KOPT-K1 (cell line): ENCODE measurements at regions not wholly inside any gene's neighbourhood (a gene's known extent, or its start where the extent isn't known, plus 50 kb on each side); places are given as distances from the start of the nearest gene placed in this dataset.

Experiments
- H3K27ac ChIP-seq: fragments of 200-600 bp; sonication (generic); 2 replicates; pipeline ENCODE4 v1.5.1; 2016; ENCODE audit warnings: antibody characterized with exemption, mild to moderate bottlenecking, low read depth, low read length; ENCODE audit not compliant: poor library complexity, severe bottlenecking
- H3K36me3 ChIP-seq: fragments of 200-600 bp; sonication (generic); 2 replicates; pipeline ENCODE4 v1.5.1; 2017; ENCODE audit warnings: antibody characterized with exemption, mild to moderate bottlenecking, low read length, moderate library complexity; ENCODE audit not compliant: insufficient read depth
- H3K9me3 ChIP-seq: fragments of 200-600 bp; sonication (generic); 2 replicates; pipeline ENCODE4 v1.5.1; 2017; ENCODE audit warnings: antibody characterized with exemption, low read length, mild to moderate bottlenecking; ENCODE audit not compliant: insufficient read depth, poor library complexity, severe bottlenecking

DNA sequence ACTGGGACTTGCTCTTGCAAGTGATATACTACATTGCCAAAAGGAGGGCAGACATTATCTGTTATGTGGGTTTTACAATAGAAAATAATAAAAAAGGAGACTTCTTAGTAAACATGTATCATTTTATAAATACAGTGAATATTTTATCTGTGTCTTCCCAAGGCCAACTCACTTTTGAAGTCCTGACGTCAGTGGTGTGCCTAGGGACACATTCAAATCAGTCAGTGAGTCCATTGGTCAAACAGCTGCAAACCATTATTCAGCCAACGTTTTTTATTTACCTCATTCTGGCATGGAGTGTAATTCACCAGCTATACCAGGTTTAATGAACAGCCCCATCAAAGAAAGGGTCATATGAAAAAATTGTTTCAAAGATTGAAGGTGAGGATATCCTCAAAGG, 263.7 kb downstream of the IPMK start:
- H3K36me3 ChIP-seq = no peaks in the 10 kb centered on the region
- no peaks in the 10 kb centered on the region for H3K9me3 ChIP-seq
- no peak overlapping the region for H3K27ac ChIP-seq

DNA sequence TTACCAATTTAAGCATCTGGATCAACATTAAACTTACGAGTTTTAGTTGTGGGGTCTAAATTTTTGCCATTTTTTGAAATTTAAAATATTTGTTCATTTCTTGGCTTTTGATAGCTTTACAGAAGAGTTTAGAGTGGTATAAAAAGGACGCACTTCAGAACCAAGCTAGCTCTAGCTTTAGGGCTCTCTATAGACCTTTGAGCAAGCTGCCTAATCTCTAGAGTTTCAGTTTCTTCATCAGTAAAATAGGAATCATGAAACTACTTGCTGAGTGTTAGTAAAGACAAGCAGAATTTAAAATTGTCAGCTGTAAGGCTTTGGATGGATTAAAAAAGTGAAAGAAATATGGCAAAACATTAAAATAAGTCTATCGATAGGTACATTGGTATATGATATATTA, 266.5 kb downstream of the IPMK start:
- Histone ChIP-seq H3K27ac (no peak overlapping the region), H3K36me3 (no peaks in the 10 kb centered on the region), H3K9me3 (no peaks in the 10 kb centered on the region)

DNA sequence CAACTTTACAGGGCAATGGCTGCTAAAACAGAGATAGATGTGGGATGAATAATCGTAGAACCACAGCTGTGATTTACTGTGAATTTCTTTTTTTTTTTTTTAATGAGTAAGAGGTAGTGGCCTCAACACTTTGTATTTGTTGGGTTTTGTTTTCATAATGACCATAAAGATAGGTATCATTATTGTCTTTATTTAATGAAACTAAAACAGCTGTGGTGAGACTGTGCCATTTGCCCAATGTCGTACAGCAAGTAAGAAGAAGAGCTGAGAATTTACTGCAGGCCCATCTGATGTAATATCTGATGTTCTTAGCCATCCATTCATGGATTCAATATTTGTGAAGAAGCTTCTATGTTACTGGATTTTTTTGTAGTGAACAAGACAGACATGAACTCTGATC, 271.2 kb downstream of the IPMK start:
- Histone ChIP-seq H3K36me3 (no peaks in the 10 kb centered on the region), H3K27ac (no peak overlapping the region)

DNA sequence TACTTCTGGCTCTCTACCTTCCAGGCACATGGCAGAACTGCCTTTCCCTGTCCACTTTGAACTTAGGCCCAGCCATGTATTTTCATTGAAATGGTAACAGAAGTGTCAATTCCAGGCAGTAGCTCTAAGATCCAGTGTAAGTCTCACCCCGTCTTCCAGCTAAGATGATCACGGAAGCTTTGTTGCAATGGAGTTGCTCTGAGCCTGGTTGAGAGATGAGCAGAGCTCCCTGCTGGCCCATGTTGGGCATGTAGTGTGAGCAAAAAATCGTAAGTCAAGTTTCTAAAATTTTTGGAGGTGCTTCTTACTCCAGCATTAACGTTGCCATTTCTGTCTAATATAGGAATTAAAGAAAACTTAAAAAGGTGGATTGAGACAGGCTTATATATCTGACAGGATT, 274.4 kb downstream of the IPMK start:
- H3K9me3 ChIP-seq = no peaks in the 10 kb centered on the region
- no peak overlapping the region for H3K27ac ChIP-seq
- H3K36me3 ChIP-seq = no peaks in the 10 kb centered on the region

More for the DNA sequence above, 271.2 kb downstream of the IPMK start:
- H3K9me3 ChIP-seq = no peaks in the 10 kb centered on the region

DNA sequence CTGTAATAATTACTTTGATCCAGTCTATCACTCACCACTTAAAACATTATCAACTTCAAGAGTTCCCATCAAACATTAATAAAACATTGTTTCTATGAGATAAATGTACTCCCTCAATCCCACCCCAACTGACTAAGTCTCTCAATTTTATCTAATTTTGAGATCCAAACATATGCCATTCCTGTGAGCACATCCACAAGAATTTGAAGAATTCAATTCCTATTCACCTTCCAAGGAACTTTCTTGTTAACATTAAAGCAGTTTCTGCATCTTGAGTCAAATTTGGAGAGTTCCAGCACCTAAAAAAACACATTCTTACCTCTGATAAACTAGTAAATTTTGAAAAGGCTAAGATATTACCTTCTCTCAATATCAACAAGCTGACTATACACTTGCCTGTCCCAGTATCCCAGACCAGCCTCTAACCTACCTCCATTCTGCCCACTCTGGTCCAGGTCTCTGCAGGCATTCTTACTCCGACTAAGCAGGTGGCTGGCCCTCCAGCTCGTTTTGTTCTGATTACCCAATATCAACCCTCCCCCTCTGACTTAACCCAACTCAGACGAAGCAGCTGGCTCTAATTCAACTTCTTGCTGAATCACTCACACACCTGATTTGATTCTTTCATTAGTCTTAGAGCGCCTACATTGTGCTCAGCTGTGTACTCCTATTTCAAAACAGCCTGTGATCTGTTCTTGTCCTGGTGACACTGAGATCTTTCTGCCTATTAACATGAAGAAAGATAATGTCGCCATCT, 275.2 kb downstream of the IPMK start:
- no peaks in the 10 kb centered on the region for H3K9me3 ChIP-seq
- no peak overlapping the region for H3K27ac ChIP-seq
- no peaks in the 10 kb centered on the region for H3K36me3 ChIP-seq

DNA sequence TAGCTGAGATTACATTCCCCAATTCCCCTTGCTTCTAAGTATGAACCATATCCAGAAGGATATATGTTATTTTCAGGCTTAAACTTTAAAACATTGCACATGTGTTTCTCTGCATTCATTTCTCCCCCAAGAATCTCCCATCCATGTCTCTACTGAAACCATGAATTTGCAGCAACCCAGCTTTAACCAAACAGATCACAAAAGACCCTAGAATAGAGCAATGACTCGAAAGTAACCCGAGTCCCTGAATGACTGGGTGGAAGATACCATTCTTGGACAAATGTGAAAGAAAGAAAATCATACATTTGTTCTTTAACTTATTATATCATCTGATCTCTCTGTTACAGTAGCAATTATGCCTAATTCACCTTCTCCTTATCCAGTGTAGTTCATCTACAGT, 278.7 kb downstream of the IPMK start:
- Histone ChIP-seq H3K27ac (no peak overlapping the region), H3K36me3 (no peaks in the 10 kb centered on the region)

DNA sequence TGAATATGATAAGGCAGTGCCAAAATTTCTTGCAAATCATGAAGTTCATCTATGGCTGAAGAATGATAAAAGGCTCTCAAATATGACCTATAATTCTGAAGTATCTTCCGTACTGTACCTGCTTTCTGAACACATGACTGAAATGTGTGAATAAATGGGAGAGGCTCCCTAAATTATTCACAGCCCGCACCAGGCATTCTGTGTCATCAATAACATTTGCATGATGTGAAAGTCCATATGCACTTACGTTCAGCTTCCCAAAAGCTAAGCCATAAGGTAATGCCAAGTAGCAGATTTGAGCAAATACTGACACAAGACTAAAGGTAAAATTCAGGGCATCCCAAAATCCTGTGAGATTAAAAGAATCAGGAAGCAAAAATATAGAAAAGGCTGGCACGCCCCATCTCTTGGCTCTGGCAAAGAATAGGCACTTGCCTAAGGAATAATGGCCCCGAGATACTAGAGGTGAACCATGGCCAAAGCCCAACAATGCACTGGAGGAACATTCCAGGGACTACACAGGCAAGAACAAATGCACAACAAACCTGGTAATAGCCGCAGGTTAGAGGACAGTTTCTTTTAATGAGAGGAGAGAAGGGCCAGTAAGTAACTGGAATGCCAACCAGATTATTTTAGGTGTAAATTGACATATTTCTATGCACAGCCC, 280.5 kb downstream of the IPMK start:
- no peaks in the 10 kb centered on the region for H3K9me3 ChIP-seq
- no peaks in the 10 kb centered on the region for H3K36me3 ChIP-seq

More for the DNA sequence above, 278.7 kb downstream of the IPMK start:
- no peaks in the 10 kb centered on the region for H3K9me3 ChIP-seq

DNA sequence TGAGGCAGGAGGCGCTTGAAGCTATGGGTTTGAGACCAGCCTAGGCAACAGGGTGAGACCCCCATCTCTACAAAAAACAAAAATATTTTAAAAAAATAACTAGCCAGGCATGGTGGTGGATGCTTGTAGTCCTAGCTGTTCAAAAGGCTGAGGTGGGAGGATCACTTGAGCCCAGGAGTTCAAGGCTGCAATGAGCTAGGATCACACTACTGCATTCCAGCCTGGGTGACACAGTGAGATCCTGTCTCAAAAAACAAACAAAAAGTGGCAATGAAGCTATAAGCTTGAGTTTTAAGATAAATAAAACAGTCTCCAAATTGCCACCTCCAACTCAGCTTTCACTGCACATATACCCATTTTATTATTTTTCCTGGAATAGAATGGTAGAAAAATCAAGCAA, 281.3 kb downstream of the IPMK start:
- Histone ChIP-seq H3K36me3 (no peaks in the 10 kb centered on the region), H3K27ac (no peak overlapping the region), H3K9me3 (no peaks in the 10 kb centered on the region)

More for the DNA sequence above, 280.5 kb downstream of the IPMK start:
- H3K27ac ChIP-seq = no peak overlapping the region

DNA sequence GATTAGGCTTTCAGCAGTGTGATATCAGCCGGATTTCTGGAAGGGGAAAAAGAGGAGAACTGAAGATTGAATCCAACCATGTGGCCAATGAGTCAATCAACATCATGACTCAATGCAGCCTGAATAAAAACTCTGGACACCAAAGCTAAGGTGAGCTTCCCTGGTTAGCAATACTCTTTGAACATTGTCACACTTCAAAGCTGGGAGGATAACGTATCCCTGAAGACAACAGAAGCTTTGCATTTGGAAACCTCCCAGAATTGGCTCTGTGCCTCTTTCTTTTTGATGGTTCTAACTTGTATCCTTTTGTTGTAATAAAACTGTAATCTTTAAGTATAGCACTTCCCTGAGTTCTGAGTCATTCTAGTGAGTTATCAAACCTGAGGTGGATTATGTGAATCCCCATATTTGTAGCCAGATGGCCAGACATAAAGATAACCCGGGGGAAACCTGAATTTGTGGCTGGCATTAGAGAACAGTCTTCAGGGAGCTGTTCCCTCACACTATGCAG, 284.4 kb downstream of the IPMK start:
- Histone ChIP-seq H3K36me3 (no peaks in the 10 kb centered on the region), H3K27ac (no peak overlapping the region), H3K9me3 (no peaks in the 10 kb centered on the region)

DNA sequence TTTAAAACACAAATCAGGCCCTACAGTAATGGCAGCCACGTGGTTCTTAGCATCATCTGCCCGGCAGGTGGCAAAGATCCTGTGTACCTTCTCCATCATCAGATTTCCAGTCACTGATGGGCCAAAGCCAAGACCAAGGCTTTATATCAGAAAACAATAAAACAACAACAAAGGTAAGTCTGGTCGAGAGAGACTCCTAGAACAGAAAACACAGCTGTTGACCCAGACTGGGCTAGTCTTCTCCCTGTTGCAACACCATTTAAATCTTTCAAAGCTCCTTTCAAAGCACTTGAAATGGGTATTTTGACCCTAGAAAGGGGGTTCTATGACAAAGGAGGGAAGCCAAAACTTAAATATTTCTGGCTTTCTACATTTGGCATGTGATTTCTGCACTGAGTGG, 285.6 kb downstream of the IPMK start:
- no peak overlapping the region for H3K27ac ChIP-seq
- H3K36me3 ChIP-seq = no peaks in the 10 kb centered on the region
- H3K9me3 ChIP-seq = no peaks in the 10 kb centered on the region

DNA sequence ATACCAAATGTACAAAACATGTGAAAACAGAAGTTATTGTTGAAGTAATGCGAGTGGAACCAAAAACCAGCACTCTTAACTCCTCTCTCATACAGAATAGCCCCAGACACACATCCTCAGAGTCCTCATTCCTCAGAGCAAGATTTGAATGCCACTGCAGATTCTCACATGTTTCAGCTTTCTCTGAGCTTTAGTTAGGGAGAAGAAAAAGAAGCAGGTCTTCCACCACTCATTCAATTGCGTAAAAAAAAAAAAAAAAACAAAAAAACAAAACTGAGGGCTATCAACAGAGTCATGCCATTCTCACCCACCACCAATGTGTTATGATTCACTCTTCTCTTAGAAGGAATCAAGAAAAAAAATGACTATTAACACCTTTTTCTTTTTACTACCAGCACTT, 287.7 kb downstream of the IPMK start:
- Histone ChIP-seq H3K9me3 (no peaks in the 10 kb centered on the region), H3K36me3 (no peaks in the 10 kb centered on the region), H3K27ac (no peak overlapping the region)

DNA sequence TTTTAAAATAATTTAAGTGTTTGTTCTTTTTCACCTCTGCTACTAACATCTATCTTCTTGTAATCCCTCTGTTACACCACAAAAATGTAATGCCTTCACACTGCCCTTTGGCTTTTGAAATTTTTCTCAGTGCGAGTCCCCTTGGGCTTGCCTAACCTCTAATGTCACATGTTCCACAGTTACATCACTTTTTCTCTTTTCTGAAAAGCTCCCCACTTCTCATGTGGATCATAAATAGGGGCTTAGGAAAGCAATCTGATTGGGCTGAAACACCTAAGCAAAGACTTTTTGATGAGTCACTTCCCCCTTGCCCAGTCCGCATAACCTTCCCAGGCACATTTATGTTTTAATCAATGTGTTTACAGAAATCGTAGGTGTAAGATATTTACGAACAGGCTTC, 288.2 kb downstream of the IPMK start:
- Histone ChIP-seq H3K27ac (no peak overlapping the region), H3K9me3 (no peaks in the 10 kb centered on the region), H3K36me3 (no peaks in the 10 kb centered on the region)

DNA sequence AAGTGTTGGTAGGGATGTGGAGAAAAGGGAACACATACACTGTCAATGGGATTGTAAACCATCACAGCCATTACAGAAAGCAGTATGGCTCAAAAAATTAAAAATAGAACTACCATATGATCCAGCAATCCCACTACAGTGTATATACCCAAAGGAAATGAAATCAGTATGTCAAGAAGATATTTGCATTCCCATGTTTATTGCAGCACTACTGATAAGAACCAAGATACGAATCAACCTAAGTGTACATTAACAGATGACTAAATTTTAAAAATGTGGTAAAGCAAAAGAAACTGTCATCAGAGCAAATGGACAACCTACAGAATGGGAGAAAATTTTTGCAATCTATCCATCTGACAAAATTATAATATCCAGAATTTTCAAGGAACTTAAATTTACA, 290.4 kb downstream of the IPMK start:
- H3K9me3 ChIP-seq = no peaks in the 10 kb centered on the region
- no peaks in the 10 kb centered on the region for H3K36me3 ChIP-seq
- H3K27ac ChIP-seq = no peak overlapping the region

DNA sequence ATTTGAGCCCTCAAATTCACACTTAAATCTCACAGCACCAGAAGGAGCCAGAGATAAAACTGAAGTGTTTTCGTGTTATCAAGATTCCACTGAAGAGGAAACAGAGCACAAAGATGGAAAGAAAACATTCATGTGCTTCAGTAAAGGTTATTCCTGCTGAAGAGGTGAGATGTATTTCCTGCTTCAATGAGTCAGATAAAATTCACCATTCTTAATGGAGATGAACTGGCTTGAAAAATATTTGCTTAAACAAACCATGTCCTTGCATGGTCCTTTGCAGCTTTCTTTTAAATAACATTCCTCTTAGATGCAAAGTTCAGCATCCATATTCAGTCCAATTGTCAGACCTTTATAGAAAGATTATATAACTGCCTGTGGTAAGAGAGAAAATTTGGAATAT, 294.2 kb downstream of the IPMK start:
- Histone ChIP-seq H3K27ac (no peak overlapping the region), H3K9me3 (no peaks in the 10 kb centered on the region), H3K36me3 (no peaks in the 10 kb centered on the region)

DNA sequence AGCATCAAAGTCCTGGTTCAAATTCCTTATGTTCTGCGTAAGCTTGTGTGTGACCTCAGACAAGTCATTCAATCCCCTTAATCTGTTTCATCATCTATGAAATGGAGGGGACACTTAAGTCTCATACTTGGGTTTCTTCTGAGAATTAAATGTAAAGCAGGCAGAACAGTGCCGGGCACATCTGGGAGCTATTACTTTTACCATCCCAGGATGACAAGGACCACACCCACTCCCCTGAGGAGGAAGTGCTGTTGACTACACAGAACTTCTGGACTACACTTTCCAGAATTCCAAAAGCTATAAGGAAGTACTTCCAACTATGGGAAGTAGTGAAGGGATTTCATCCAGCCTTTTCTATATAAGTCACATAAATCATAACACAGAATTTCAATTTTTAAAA, 294.9 kb downstream of the IPMK start:
- Histone ChIP-seq H3K9me3 (no peaks in the 10 kb centered on the region), H3K27ac (no peak overlapping the region)

More for the DNA sequence above, 294.9 kb downstream of the IPMK start:
- no peaks in the 10 kb centered on the region for H3K36me3 ChIP-seq
